ENCODE measurements at regions not wholly inside any gene's neighbourhood (a gene's known extent, or its start where the extent isn't known, plus 50 kb on each side); places are given as distances from the start of the nearest gene placed in this dataset.
"Not testable (repeated sequence)": the region's sequence is repeated elsewhere in the genome, so short reads cannot be mapped to it uniquely, and the experiment has no call there.

- TF ChIP-seq CEBPZ (IDR thresholded peaks at IDR 0.05; ENCODE audit: low read length) (no peak), HMG20B (CRISPR knock-in tag; conservative IDR thresholded peaks at IDR 0.05) (no peak), ZNF691 (CRISPR knock-in tag; IDR thresholded peaks at IDR 0.05; ENCODE audit: borderline replicate concordance, low read depth) (no peak), ZNF770 (CRISPR knock-in tag; IDR thresholded peaks at IDR 0.05) (no peak), RFXANK (CRISPR knock-in tag; IDR thresholded peaks at IDR 0.05) (no peak), XBP1 (CRISPR knock-in tag; IDR thresholded peaks at IDR 0.05) (no peak), MAZ (IDR thresholded peaks at IDR 0.05; ENCODE audit: borderline replicate concordance, low read depth, low read length) (no peak), MAZ (CRISPR knock-in tag; IDR thresholded peaks at IDR 0.05; ENCODE audit: low read depth) (no peak), KDM5B (CRISPR knock-in tag; IDR thresholded peaks at IDR 0.05; ENCODE audit: borderline replicate concordance) (no peak)
Measured at GRCh38 chr4:67320645-67321044, 224.7 kb downstream of the CENPC start (continued).

GRCh38 chr4:67319607-67320006 is 225.7 kb downstream of the CENPC start:
- H4K20me1 ChIP-seq (ENCODE audit: insufficient read depth, low read length); BruUV-seq (replicated peaks); H3K27ac ChIP-seq (ENCODE audit: extremely low read length, insufficient read depth, low read length); H3K27me3 ChIP-seq (ENCODE audit: control insufficient read depth in 1 of 2, insufficient read depth in 2 of 2, low read length in 2 of 2); ATAC-seq; H3K4me3 ChIP-seq (replicated peaks in 1 of 3; ENCODE audit: insufficient read depth in 1 of 3, low read depth in 2 of 3, low read length in 3 of 3); H2AFZ ChIP-seq (ENCODE audit: low read length); H3K4me1 ChIP-seq (ENCODE audit: insufficient read depth, low read length); H3K79me2 ChIP-seq (ENCODE audit: insufficient read depth, low read length); DNase-seq (ENCODE audit: low spot score); FAIRE-seq; H3K4me2 ChIP-seq (ENCODE audit: low read depth, low read length); CTCF ChIA-PET (ENCODE audit: low intra/inter-chr PET ratio, low total read pairs); H3K9ac ChIP-seq (ENCODE audit: insufficient read depth, low read depth, low read length); H3K36me3 ChIP-seq (replicated peaks in 1 of 2; ENCODE audit: control insufficient read depth in 1 of 2, insufficient read depth in 2 of 2, low read length in 2 of 2); POLR2A ChIA-PET; H3K9me3 ChIP-seq (ENCODE audit: low read length): not testable (repeated sequence)
- intact Hi-C loops (cut with micrococcal nuclease; ENCODE audit: unreplicated experiment) (loop anchor here (5.0 kb wide), 1 partner anchor 322 kb away; no protein-coding TSS in a partner anchor), in situ Hi-C loops (cut with HindIII; ENCODE audit: extremely low pct_ligation_motif_present, low pct_unique_long_range_greater_than_20kb) (loop anchor here (10.0 kb wide), 1 partner anchor 215 kb away; no protein-coding TSS in a partner anchor)
- 2% methylated on average over 6 of the region's 6 CpGs for WGBS (ENCODE audit: low lambda C conversion rate)

GRCh38 chr4:67300497-67301185 is 244.7 kb downstream of the CENPC start:
- H4K20me1 ChIP-seq (ENCODE audit: insufficient read depth, low read length); H3K9ac ChIP-seq (ENCODE audit: insufficient read depth, low read depth, low read length); H3K4me3 ChIP-seq (replicated peaks in 1 of 3; ENCODE audit: insufficient read depth in 1 of 3, low read depth in 2 of 3, low read length in 3 of 3); H3K4me2 ChIP-seq (ENCODE audit: low read depth, low read length); H3K36me3 ChIP-seq (replicated peaks in 1 of 2; ENCODE audit: control insufficient read depth in 1 of 2, insufficient read depth in 2 of 2, low read length in 2 of 2); H3K4me1 ChIP-seq (ENCODE audit: insufficient read depth, low read length); POLR2A ChIA-PET; CTCF ChIA-PET (ENCODE audit: low intra/inter-chr PET ratio, low total read pairs); H2AFZ ChIP-seq (ENCODE audit: low read length); FAIRE-seq; in situ Hi-C loops (cut with HindIII; ENCODE audit: extremely low pct_ligation_motif_present, low pct_unique_long_range_greater_than_20kb); intact Hi-C loops (cut with micrococcal nuclease; ENCODE audit: unreplicated experiment); DNase-seq (ENCODE audit: low spot score); H3K79me2 ChIP-seq (ENCODE audit: insufficient read depth, low read length); H3K27me3 ChIP-seq (ENCODE audit: control insufficient read depth in 1 of 2, insufficient read depth in 2 of 2, low read length in 2 of 2); ATAC-seq; H3K27ac ChIP-seq (ENCODE audit: extremely low read length, insufficient read depth, low read length); H3K9me3 ChIP-seq (ENCODE audit: low read length); BruUV-seq (replicated peaks): not testable (repeated sequence)
- 47% methylated on average over 8 of the region's 11 CpGs for WGBS (ENCODE audit: low lambda C conversion rate)

All from HepG2 (cell line).